ENCODE measurements at regions not wholly inside any gene's neighbourhood (a gene's known extent, or its start where the extent isn't known, plus 50 kb on each side); places are given as distances from the start of the nearest gene placed in this dataset.

GRCh38 chr5:56515011-56515410 is 281.9 kb upstream of the ANKRD55 start:
- no peak for TF ChIP-seq CTCF (IDR thresholded peaks at IDR 0.05)
- H3K36me3 ChIP-seq, result no peaks in the 10 kb centered on the region
- peaks cover 0 to 15% of the 10 kb centered on the region in 2 donors for H3K4me1 ChIP-seq (ENCODE audit: control insufficient read depth in 1 of 2, low read depth in 2 of 2)
- H3K27me3 ChIP-seq (replicated peaks; ENCODE audit: insufficient read depth), result no peaks in the 10 kb centered on the region
- no peak overlapping the region for H3K27ac ChIP-seq
- DNase-seq (ENCODE audit: low spot score), result no peak
- ATAC-seq (ENCODE audit: insufficient number of reproducible peaks, low FRiP score, low read depth), result no peak
- H3K4me3 ChIP-seq, result no peak overlapping the region
- no peaks in the 10 kb centered on the region for H3K9me3 ChIP-seq

- Histone ChIP-seq H3K27me3 (replicated peaks; ENCODE audit: insufficient read depth) (no peaks in the 10 kb centered on the region), H3K4me1 (ENCODE audit: control insufficient read depth in 1 of 2, low read depth in 2 of 2) (peaks cover 0 to 16% of the 10 kb centered on the region in 2 donors), H3K36me3 (no peaks in the 10 kb centered on the region), H3K27ac (no peak overlapping the region), H3K4me3 (no peak overlapping the region), H3K9me3 (no peaks in the 10 kb centered on the region)
- DNase-seq (ENCODE audit: low spot score) (no peak), ATAC-seq (ENCODE audit: insufficient number of reproducible peaks, low FRiP score, low read depth) (no peak)
- TF ChIP-seq CTCF (IDR thresholded peaks at IDR 0.05), result no peak
Observed at GRCh38 chr5:56514245-56514644, 281.1 kb upstream of the ANKRD55 start.

- TF ChIP-seq CTCF (IDR thresholded peaks at IDR 0.05), result no peak
- no peaks in the 10 kb centered on the region for H3K9me3 ChIP-seq
Observed at GRCh38 chr5:56513141-56513540, 280.0 kb upstream of the ANKRD55 start.

GRCh38 chr5:56512313-56512996 is 279.3 kb upstream of the ANKRD55 start:
- H3K4me3 ChIP-seq, result no peak overlapping the region
- no peak for ATAC-seq (ENCODE audit: insufficient number of reproducible peaks, low FRiP score, low read depth)
- H3K4me1 ChIP-seq (ENCODE audit: control insufficient read depth in 1 of 2, low read depth in 2 of 2), result peaks cover 0 to 24% of the 10 kb centered on the region in 2 donors
- H3K9me3 ChIP-seq, result no peaks in the 10 kb centered on the region
- no peak for TF ChIP-seq CTCF (IDR thresholded peaks at IDR 0.05)
- H3K27ac ChIP-seq, result no peak overlapping the region
- no peaks in the 10 kb centered on the region for H3K36me3 ChIP-seq
- DNase-seq (ENCODE audit: low spot score), result no peak
- H3K27me3 ChIP-seq (replicated peaks; ENCODE audit: insufficient read depth), result no peaks in the 10 kb centered on the region

More at GRCh38 chr5:56513141-56513540, 280.0 kb upstream of the ANKRD55 start:
- no peaks in the 10 kb centered on the region for H3K27me3 ChIP-seq (replicated peaks; ENCODE audit: insufficient read depth)
- no peak overlapping the region for H3K4me3 ChIP-seq
- no peak overlapping the region for H3K27ac ChIP-seq
- H3K36me3 ChIP-seq, result no peaks in the 10 kb centered on the region
- H3K4me1 ChIP-seq (ENCODE audit: control insufficient read depth in 1 of 2, low read depth in 2 of 2), result peaks cover 0 to 24% of the 10 kb centered on the region in 2 donors
- DNase-seq (ENCODE audit: low spot score), result no peak
- no peak for ATAC-seq (ENCODE audit: insufficient number of reproducible peaks, low FRiP score, low read depth)

GRCh38 chr5:56511326-56511841 is 278.3 kb upstream of the ANKRD55 start:
- no peak for ATAC-seq (ENCODE audit: insufficient number of reproducible peaks, low FRiP score, low read depth)
- DNase-seq (ENCODE audit: low spot score), result no peak
- Histone ChIP-seq H3K4me1 (ENCODE audit: control insufficient read depth in 1 of 2, low read depth in 2 of 2) (peaks cover 0 to 15% of the 10 kb centered on the region in 2 donors), H3K4me3 (no peak overlapping the region), H3K27me3 (replicated peaks; ENCODE audit: insufficient read depth) (no peaks in the 10 kb centered on the region), H3K36me3 (no peaks in the 10 kb centered on the region), H3K27ac (no peak overlapping the region), H3K9me3 (no peaks in the 10 kb centered on the region)
- TF ChIP-seq CTCF (IDR thresholded peaks at IDR 0.05), result no peak

Measured in thoracic aorta (tissue), 2 donors.